Fibroblast of skin of scalp (primary cell): ENCODE measurements at regions not wholly inside any gene's neighbourhood (a gene's known extent, or its start where the extent isn't known, plus 50 kb on each side); places are given as distances from the start of the nearest gene placed in this dataset.
"Not testable (repeated sequence)": the region's sequence is repeated elsewhere in the genome, so short reads cannot be mapped to it uniquely, and the experiment has no call there.

Experiments used
- DNase-seq: peaks from one replicate; pipeline ENCODE4 v3.0.0-alpha.2; 2013

- DNase-seq: not testable (repeated sequence)
Observed at GRCh38 chr21:13806444-13806843, 196.9 kb downstream of the POTED start.

- not testable (repeated sequence) for DNase-seq
Observed at GRCh38 chr21:13802757-13803156, 193.2 kb downstream of the POTED start.
